ENCODE measurements at regions not wholly inside any gene's neighbourhood (a gene's known extent, or its start where the extent isn't known, plus 50 kb on each side); places are given as distances from the start of the nearest gene placed in this dataset.
A peak's percentile ranks its signal among the peaks of the same experiment; 100 is the strongest.

GRCh38 chrX:147828719-147829118 lies 83.0 kb upstream of the FMR1 start:
- H3K4me1 Mint-ChIP-seq (ENCODE audit: low read depth) = no peaks in the 10 kb centered on the region
- H3K27me3 Mint-ChIP-seq (ENCODE audit: low read depth) = no peaks in the 10 kb centered on the region
- no peak overlapping the region for H3K27ac Mint-ChIP-seq (ENCODE audit: unreplicated experiment)
- no peak for TF ChIP-seq CTCF (IDR thresholded peaks at IDR 0.05)
- no peak overlapping the region for H3K4me3 Mint-ChIP-seq (ENCODE audit: unreplicated experiment)
- H3K9me3 Mint-ChIP-seq (ENCODE audit: low read depth) = peaks cover 40% of the 10 kb centered on the region
- H3K36me3 Mint-ChIP-seq (ENCODE audit: low read depth) = peaks cover 1% of the 10 kb centered on the region
- DNase-seq (ENCODE audit: low spot score) = no peak

GRCh38 chrX:147832707-147833348 lies 78.9 kb upstream of the FMR1 start:
- Mint-ChIP-seq H3K27ac (ENCODE audit: unreplicated experiment) (no peak overlapping the region), H3K4me3 (ENCODE audit: unreplicated experiment) (no peak overlapping the region), H3K9me3 (ENCODE audit: low read depth) (peaks cover 20% of the 10 kb centered on the region), H3K27me3 (ENCODE audit: low read depth) (no peaks in the 10 kb centered on the region), H3K36me3 (ENCODE audit: low read depth) (peaks cover 1% of the 10 kb centered on the region), H3K4me1 (ENCODE audit: low read depth) (no peaks in the 10 kb centered on the region)
- no peak for TF ChIP-seq CTCF (IDR thresholded peaks at IDR 0.05)
- no peak for DNase-seq (ENCODE audit: low spot score)

GRCh38 chrX:147838465-147839131 lies 73.1 kb upstream of the FMR1 start:
- Mint-ChIP-seq H3K36me3 (ENCODE audit: low read depth) (no peaks in the 10 kb centered on the region), H3K4me1 (ENCODE audit: low read depth) (no peaks in the 10 kb centered on the region)
- DNase-seq (ENCODE audit: low spot score) = no peak

GRCh38 chrX:147846676-147847075 lies 65.0 kb upstream of the FMR1 start:
- no peak for TF ChIP-seq CTCF (IDR thresholded peaks at IDR 0.05)
- peaks cover 20% of the 10 kb centered on the region for H3K9me3 Mint-ChIP-seq (ENCODE audit: low read depth)
- H3K27me3 Mint-ChIP-seq (ENCODE audit: low read depth) = no peaks in the 10 kb centered on the region
- no peak for DNase-seq (ENCODE audit: low spot score)
- H3K4me3 Mint-ChIP-seq (ENCODE audit: unreplicated experiment) = no peak overlapping the region
- H3K36me3 Mint-ChIP-seq (ENCODE audit: low read depth) = no peaks in the 10 kb centered on the region
- H3K4me1 Mint-ChIP-seq (ENCODE audit: low read depth) = peaks cover 5% of the 10 kb centered on the region
- H3K27ac Mint-ChIP-seq (ENCODE audit: unreplicated experiment) = no peak overlapping the region

More at GRCh38 chrX:147838465-147839131, 73.1 kb upstream of the FMR1 start:
- peak; percentile 70 for TF ChIP-seq CTCF (IDR thresholded peaks at IDR 0.05)
- H3K4me3 Mint-ChIP-seq (ENCODE audit: unreplicated experiment) = no peak overlapping the region
- peaks cover 3% of the 10 kb centered on the region for H3K9me3 Mint-ChIP-seq (ENCODE audit: low read depth)
- no peaks in the 10 kb centered on the region for H3K27me3 Mint-ChIP-seq (ENCODE audit: low read depth)
- no peak overlapping the region for H3K27ac Mint-ChIP-seq (ENCODE audit: unreplicated experiment)

- DNase-seq (ENCODE audit: low spot score) = no peak
- no peak for TF ChIP-seq CTCF (IDR thresholded peaks at IDR 0.05)
- Mint-ChIP-seq H3K27me3 (ENCODE audit: low read depth) (no peaks in the 10 kb centered on the region), H3K27ac (ENCODE audit: unreplicated experiment) (no peak overlapping the region), H3K4me3 (ENCODE audit: unreplicated experiment) (no peak overlapping the region), H3K36me3 (ENCODE audit: low read depth) (no peaks in the 10 kb centered on the region), H3K4me1 (ENCODE audit: low read depth) (peaks cover 5% of the 10 kb centered on the region), H3K9me3 (ENCODE audit: low read depth) (peaks cover 22% of the 10 kb centered on the region)
Measured at GRCh38 chrX:147847999-147848398, 63.7 kb upstream of the FMR1 start.
